Kidney capillary endothelial cell (primary cell): ENCODE measurements at regions not wholly inside any gene's neighbourhood (a gene's known extent, or its start where the extent isn't known, plus 50 kb on each side); places are given as distances from the start of the nearest gene placed in this dataset.

Experiments
- DNase-seq: peaks from one replicate; pipeline ENCODE4 v3.0.0-alpha.2; 2018; ENCODE audit warnings: low spot score

DNA sequence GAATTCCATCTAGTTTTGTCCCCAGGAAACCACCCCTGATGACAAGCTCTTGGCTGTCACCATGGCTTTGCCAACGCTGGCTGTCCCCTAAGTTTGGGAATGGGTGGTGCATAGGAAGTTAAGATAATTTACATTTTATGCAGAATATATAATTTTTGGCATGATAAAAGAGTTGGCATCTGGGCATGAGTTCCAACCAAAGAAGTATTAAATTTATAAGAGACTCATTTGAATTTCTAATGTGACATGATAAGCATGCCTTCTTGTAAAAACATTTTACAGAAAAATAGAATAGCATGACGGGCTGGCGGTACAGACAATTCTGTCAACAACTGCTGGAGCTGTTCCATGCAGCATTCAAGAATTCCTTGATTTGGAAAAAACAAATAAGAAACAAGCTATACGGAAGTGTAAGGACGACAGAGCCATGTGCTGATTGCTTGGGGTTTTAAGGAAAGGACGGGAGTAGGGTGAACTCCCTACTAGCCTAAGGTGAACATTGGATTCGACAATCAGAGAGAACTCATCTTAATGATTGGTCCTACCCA lies 106.8 kb upstream of the C1orf21 start:
- DNase-seq = no peak

- no peak for DNase-seq
Observed at GRCh38 chr1:184283999-184284398, 102.8 kb upstream of the C1orf21 start.

DNA sequence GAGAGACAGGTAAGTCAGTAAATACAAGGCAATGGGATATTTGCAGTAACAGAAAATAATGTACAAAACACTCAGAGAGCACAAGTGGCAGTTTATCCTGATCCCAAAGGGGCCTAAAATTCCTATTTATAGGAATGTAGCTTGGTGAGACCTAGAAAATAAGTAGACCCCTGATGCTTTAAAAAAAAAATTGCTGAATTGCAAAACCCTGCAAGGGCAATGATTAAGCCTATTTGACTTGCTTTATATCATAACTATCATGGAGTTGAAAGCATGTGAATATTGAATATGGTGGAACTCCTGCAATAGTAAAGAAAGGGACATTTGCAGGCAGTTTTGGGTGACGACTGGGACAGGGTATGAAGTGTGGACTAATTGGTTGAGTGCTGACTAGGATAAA lies 101.9 kb upstream of the C1orf21 start:
- DNase-seq = no peak

DNA sequence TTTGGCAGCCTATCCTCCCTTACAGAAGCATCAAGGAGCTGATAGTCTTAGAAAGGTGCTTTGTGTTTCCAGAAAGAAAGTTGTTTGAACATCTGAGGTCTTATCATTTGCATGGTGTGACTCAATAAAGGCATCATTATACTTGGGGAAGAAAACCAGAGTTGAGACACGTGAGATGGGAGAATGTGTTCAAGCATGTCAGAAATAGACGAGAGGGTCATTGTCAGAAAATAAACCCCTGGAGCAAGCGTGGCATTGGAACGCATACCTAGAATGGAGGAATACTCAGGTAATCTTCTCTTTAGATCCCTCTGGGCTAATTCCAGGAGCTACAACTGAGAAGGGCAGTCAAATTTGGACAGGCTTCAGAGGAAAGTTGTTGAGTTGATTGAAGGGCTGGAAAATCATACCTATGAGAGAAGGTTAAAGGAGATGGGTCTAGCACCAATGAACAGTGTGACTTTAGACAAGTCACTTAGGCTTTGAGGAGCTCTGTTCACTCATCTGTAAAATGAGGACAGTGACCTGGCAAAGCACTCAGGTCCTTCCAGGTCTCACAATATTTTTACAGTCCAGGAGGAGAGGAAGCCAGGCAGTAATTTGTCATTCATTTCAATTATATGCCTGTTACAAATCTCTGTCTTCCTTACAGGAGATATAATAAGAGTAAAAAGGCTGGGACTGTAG lies 101.3 kb upstream of the C1orf21 start:
- DNase-seq = no peak

GRCh38 chr1:184287001-184287400 lies 99.8 kb upstream of the C1orf21 start:
- DNase-seq = no peak

DNA sequence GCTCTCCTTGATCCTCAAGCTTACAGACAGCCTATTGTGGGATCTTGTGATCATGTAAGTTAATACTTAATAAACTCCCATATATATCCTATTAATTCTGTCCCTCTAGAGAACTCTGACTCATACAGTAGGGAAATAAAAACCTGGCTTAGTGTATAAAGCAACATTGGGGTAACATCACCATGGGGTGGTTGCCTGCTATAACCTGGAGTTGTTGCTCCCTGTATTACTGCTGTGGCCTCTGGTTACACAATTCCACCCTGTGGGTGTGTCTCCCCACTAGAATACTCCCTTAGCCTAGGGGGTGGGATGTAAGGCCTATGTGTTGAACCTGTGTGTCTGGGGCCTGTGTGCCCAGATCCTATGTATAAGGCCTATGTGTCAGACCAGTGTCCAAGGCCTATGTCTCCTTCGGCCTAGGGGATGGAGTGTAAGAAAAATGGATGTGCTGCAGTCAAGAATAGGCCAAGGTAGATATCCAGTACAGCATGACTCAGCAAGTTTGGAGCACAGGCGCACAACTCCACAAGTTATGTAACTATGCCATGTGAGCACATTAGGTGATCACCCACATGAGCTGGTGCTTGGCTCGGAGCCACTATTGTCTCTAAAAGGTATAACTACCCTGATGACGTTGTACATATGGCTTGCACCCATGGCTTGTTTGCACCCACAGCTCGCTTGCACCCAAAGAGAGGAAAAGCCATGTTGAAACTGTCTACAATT lies 96.8 kb upstream of the C1orf21 start:
- DNase-seq = no peak

DNA sequence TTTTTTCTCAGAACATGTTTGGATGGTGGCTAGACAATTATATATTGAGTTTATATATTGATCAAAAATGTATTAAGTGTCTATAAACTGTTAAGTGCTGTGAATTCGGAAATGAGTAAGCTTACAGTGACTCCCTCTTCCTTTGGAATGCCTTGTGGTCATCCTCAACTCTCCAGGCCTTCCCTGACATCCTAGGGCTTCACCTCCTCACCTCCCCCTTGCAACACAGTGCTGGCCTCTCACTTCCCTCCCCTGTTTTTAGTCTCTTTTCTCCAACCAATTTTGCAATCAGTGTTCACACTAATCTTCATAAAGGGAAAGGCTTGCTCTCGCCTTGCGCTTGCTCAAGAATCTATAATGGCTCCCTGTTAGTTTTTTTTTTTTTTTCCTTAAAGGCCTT lies 95.1 kb upstream of the C1orf21 start:
- no peak for DNase-seq

DNA sequence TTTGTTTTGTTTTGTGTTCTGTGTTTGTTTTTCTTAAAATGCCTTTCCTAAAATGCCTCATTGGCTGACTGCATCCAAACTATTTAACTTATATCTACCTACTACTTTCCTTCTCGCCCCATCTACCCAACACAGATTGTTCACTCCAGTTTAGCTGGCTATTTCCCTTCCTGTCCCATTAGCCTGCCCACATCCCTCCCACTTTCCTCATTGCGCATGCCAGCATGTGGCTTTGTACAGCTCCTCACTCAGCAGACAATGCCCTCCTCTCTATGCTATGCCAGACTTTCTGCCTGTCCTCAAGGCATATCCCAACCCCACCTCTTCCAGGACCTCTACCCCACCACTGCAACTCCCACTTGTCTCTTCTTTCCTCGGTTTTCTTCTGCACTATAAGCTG lies 94.7 kb upstream of the C1orf21 start:
- no peak for DNase-seq

DNA sequence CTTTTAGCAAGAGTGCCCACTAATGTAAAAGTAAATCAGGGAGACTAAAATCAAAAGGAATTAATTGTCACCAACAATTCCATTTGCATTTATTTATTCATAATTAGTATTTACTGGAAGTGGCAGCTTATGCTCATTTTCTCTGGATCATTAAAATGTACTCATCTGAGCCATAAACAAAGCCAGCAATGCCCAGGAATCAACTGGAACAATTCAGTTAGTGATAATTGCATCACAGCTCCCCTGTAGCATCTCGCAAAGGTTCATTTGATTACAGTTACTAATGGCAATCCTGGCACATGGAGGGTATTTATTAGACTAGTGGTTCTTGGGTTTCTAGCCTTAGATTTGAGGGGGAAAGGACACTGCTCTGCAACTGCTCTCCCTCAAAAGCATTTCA lies 92.7 kb upstream of the C1orf21 start:
- DNase-seq = no peak

GRCh38 chr1:184296466-184297243 lies 90.2 kb upstream of the C1orf21 start:
- peak; percentile 23 for DNase-seq

GRCh38 chr1:184297244-184297750 lies 89.5 kb upstream of the C1orf21 start:
- no peak for DNase-seq

DNA sequence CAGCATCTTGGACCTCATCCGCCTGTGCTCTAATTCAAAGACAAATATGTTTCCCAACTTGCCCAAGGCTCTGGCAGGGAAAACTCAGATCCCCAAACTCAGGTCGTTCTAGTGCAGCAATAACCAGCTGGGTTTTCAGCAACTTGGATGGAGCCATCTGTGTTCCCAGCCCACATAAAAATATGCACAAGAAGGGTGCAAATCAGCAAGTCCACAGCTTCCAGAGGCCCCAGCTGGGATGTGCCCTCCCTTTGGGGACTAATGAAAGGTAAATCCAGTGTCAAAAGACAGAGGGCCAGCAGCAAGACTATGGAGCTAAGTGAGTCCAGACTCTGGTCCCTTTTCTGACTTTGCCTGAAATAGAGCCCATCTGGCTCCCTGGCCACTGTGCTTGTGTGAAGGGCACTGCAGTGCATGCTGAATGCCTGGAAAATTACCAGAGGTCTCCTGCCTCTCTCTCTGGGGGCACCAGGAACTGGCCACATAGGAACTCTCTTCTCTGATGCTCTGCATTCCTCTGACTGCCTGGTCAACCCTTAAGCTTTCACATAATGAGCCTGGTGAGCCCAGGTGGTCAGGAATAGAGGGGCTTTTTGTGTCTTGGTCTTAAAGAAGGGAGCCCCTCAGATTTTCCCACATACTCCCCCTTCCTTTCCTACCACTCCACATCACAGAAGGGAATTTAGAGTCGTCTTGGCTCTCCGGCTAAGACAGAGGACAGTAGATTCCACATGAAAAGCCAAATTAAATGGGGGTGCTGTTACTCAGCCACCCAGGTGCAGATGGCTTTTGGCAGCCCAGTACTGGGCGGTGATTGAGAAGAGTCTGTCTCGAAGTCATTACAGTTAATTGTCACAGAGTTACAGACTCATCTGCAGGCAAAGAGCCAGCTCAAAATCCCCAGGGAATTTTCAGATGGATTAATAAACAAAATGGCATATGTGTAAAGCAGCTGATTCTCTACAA lies 88.1 kb upstream of the C1orf21 start:
- DNase-seq = no peak

DNA sequence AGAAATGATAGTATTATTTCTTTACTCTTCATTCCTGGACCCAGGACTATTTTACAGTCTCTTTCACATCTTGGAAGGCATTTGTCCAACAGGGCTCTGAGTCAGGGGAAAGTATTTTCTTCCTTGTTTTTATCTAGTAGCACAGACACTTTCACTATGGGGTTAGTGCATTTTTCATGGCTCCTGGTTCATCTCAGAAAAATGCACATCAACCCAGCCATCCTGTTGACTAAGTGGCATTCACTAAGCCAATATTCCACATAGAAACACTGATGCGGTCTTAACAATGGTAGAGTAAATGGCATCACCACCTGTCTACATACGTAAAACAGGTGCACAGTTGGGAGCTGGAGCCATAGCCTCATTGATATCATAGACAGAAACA lies 87.4 kb upstream of the C1orf21 start:
- DNase-seq = peak; percentile 23

GRCh38 chr1:184299796-184300195 lies 87.0 kb upstream of the C1orf21 start:
- no peak for DNase-seq

DNA sequence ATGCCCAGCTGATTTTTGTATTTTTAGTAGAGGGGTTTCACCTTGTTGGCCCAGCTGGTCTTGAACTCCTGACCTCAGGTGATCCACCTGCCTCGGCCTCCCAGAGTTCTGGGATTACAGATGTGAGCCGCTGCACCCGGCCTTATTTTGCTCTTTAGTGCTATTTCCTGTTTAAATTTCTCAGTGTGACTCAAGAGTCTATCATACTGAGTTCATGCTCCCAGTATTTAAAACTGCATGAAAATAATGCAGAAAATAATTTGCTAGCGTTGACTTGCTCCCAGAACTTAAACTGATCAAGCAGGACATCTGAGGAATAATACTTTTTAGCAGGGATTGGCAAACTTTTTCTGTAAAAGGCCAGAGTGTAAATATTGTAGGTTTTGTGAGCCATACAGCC lies 86.4 kb upstream of the C1orf21 start:
- DNase-seq = peak; percentile 25

GRCh38 chr1:184301227-184301626 lies 85.6 kb upstream of the C1orf21 start:
- DNase-seq = no peak

- DNase-seq = no peak
Observed at GRCh38 chr1:184302346-184302745, 84.5 kb upstream of the C1orf21 start.

DNA sequence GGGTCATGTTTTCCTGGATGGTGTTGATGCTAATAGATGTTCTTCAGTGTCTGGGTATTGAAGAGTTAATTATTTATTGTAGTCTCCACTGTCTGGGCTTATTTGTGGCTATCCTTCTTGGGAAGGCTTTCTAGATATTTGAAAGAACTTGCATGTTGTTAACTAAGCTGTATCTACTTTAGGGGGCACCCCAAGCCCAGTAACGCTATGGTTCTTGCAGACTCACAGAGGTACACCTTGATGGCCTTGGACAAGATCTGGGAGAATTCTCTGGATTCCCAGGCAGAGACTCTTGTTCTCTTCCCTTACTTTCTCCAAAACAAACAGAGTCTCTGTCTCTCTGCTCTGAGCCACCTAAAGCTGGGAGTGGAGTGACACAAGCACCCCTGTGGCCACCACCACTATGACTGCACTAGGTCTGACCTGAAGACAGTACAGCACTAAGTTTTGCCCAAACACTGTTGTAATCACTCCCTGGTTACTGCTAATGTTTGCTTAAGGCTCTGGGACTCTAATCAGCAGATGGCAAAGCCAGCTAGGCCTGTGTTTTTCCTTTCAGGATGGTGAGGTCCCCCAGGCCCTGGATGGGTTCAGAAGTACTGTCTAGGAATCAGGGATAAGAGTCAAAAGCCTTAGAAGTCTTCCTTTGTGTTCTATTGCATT lies 76.5 kb upstream of the C1orf21 start:
- no peak for DNase-seq

DNA sequence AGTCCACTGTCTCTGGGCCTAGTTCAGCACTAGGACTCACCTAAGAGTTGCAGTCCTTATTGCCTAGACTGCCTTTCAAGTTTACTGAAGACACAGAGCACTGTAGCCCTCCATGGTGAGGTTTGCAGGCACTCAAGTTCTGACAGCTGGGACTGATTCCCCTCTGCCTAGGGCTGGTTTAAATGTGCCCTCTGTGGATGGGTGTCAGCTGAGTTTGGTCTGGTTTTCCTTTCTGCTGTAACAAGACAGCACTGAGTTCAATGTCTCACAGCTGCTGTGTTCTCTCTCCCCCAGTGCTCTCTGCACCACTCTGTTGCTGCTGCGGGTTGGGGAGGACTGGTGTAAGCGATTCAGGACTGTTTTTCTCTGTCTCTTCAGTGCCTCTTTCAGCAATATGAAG lies 75.2 kb upstream of the C1orf21 start:
- no peak for DNase-seq

DNA sequence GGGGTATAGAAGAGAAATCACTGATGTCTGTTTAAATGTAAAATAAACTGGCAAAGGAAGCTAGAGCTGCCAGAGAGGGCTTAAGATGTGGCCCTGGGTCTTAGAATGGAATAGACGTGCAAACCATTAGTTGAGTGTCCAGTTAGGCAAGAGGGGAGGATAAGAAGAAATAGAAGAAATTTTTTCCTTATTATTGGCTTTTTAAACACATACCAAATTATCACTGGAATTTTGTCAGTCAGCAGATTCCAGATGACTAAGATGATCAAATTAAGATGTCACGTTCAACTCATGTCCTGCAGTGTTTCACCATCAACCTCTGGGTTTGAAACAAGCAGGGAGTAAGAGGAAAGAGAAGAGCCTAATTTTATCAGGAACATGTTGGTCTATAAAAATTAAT lies 71.6 kb upstream of the C1orf21 start:
- DNase-seq = no peak

GRCh38 chr1:184319879-184320278 lies 67.0 kb upstream of the C1orf21 start:
- no peak for DNase-seq
